Putamen (tissue), 1 donor: ENCODE measurements at regions not wholly inside any gene's neighbourhood (a gene's known extent, or its start where the extent isn't known, plus 50 kb on each side); places are given as distances from the start of the nearest gene placed in this dataset.
"Not testable (repeated sequence)": the region's sequence is repeated elsewhere in the genome, so short reads cannot be mapped to it uniquely, and the experiment has no call there.

Experiments used
- DNase-seq: peaks from one replicate; pipeline ENCODE4 v3.0.0-alpha.2; 2016; ENCODE audit warnings: low spot score

- no peak for DNase-seq
These were observed 65.6 kb downstream of the OPTC start for GRCh38 chr1:203559523-203559922.

DNA sequence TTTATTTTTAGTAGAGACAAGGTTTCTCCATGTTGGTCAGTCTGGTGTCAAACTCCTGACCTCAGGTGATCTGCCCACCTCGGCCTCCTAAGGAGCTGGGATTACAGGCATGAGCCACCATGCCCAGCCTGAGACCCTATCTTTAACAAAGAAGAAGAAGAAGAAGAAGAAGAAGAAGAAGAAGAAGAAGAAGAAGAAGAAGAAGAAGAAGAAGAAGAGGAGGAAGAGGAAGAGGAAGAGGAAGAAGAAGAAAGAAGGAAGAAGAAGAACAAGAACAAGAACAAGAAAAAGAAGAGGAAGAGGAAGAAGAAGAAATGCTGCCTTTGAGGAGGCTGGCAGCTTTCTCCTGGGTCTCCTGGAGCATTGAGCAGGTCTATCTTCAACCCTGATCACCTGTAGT lies 64.9 kb upstream of the ATP2B4 start:
- not testable (repeated sequence) for DNase-seq

DNA sequence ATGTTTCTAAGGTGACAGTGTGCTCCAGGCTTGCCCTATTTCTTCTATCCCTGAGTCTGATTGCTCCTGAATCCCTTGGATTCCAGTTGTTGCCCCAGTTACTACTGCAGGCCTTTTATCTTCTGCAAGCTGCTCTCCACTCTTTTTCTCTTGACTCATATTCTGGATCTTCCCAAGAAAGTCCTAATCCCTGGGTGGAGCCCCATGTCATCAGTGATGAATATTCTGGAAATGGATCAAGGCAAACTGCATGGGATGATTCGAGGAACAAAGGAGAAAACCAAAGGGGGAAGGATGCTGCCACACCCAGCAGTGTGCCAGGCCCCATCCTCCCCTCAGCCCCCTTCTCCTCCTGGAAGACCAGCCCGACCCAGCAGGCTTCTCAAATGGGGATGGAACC lies 63.3 kb upstream of the ATP2B4 start:
- DNase-seq: no peak

DNA sequence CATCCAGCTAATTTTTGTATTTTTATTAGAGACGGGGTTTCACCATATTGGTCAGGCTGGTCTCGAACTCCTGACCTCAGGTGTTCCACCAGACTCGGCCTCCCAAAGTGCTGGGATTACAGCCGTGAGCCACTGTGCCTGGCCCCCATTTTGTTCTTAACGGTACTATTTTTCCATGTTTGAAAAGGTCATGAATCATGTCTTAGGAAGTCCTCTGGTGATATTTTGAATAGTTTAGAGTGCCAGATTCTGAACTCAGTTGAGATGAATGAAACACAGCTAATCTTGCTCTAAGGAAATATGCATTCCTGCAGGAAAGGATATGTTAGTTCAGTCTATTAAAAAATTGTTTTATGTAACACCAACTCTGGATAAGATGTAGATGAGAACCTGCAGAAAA lies 62.6 kb upstream of the ATP2B4 start:
- no peak for DNase-seq

GRCh38 chr1:203565049-203565448 lies 61.6 kb upstream of the ATP2B4 start:
- DNase-seq: no peak

DNA sequence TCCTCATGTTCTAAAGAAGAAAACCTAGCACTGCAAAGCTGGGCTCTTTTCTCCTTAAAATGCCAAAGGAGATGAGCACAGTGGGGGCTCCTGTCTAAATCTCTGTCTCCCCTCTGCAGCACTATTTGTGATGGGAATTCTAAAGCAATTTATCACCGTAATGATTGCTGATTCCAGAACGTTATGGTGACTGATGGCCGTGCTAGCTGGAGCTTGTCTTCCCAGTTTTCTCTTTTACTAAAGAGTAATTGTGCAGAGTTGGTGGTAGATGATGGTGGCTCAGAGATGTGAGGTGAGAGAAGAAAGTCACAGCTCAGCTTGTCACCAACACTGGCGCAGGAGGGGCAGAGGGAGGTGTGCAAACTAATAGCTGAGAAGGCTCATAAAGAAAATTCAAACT lies 60.7 kb upstream of the ATP2B4 start:
- no peak for DNase-seq

- not testable (repeated sequence) for DNase-seq
These were observed 59.7 kb upstream of the ATP2B4 start for GRCh38 chr1:203566966-203567365.

- no peak for DNase-seq
These were observed 59.0 kb upstream of the ATP2B4 start for GRCh38 chr1:203567596-203567995.

- DNase-seq: no peak
These were observed 56.9 kb upstream of the ATP2B4 start for GRCh38 chr1:203569490-203570318.

DNA sequence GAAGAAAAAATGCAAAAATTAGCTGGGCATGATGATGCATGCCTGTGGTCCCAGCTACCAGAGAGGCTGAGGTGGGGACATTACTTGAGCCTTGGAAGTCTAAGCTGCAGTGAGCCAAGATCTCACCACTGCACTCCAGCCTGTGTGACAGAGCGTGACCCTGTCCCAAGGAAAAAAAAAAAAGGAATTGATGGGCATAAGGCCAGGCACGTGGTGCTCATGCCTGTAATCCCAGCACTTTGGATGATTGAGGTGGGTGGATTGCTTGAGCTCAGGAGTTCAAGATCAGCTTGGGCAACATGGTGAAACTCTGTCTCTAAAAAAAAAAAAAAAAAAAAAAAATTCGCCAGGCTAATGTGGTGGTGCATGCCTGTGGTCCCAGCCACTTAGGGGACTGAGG lies 55.8 kb upstream of the ATP2B4 start:
- DNase-seq: no peak

- DNase-seq: peak; percentile 51
These were observed 55.0 kb upstream of the ATP2B4 start for GRCh38 chr1:203571661-203572060.

GRCh38 chr1:203572134-203572625 lies 54.5 kb upstream of the ATP2B4 start:
- DNase-seq: no peak

GRCh38 chr1:203573730-203574129 lies 52.9 kb upstream of the ATP2B4 start:
- DNase-seq: no peak
